Progenitor cell of endocrine pancreas (in vitro differentiated cells): ENCODE measurements at regions not wholly inside any gene's neighbourhood (a gene's known extent, or its start where the extent isn't known, plus 50 kb on each side); places are given as distances from the start of the nearest gene placed in this dataset.

Experiments
- DNase-seq: peaks from one replicate; pipeline ENCODE4 v3.0.0; 2021; ENCODE audit warnings: low spot score; ENCODE audit not compliant: unreplicated experiment
- H3K27ac Mint-ChIP-seq: 2 replicates; pipeline ENCODE4 v1.8.0; 2021; ENCODE audit warnings: mild to moderate bottlenecking, moderate library complexity, mixed read lengths
- H3K27me3 Mint-ChIP-seq: 2 replicates; pipeline ENCODE4 v1.8.0; 2021; ENCODE audit warnings: mixed read lengths
- H3K36me3 Mint-ChIP-seq: 2 replicates; pipeline ENCODE4 v1.8.0; 2022; ENCODE audit warnings: mixed read lengths; ENCODE audit not compliant: insufficient read depth
- H3K4me1 Mint-ChIP-seq: 2 replicates; pipeline ENCODE4 v1.8.0; 2021; ENCODE audit warnings: low read depth, mixed read lengths
- H3K4me3 Mint-ChIP-seq: 2 replicates; pipeline ENCODE4 v1.8.0; 2021; ENCODE audit warnings: low read depth, mild to moderate bottlenecking, moderate library complexity, mixed read lengths
- H3K9me3 Mint-ChIP-seq: 2 replicates; pipeline ENCODE4 v1.8.0; 2021; ENCODE audit warnings: low read depth, mixed read lengths
- TF ChIP-seq, protein P1 (sequence below): fragments of 200-600 bp; sonication (generic); IDR thresholded peaks from one replicate; pipeline ENCODE4 v1.5.0; 2021; ENCODE audit warnings: antibody characterized with exemption, mild to moderate bottlenecking; ENCODE audit not compliant: unreplicated experiment

GRCh38 chr5:2592766-2593165 lies 158.7 kb downstream of the IRX2 start:
- no peak overlapping the region for H3K4me3 Mint-ChIP-seq
- no peaks in the 10 kb centered on the region for H3K36me3 Mint-ChIP-seq
- H3K27ac Mint-ChIP-seq: no peak overlapping the region
- TF ChIP-seq, protein P1, sequence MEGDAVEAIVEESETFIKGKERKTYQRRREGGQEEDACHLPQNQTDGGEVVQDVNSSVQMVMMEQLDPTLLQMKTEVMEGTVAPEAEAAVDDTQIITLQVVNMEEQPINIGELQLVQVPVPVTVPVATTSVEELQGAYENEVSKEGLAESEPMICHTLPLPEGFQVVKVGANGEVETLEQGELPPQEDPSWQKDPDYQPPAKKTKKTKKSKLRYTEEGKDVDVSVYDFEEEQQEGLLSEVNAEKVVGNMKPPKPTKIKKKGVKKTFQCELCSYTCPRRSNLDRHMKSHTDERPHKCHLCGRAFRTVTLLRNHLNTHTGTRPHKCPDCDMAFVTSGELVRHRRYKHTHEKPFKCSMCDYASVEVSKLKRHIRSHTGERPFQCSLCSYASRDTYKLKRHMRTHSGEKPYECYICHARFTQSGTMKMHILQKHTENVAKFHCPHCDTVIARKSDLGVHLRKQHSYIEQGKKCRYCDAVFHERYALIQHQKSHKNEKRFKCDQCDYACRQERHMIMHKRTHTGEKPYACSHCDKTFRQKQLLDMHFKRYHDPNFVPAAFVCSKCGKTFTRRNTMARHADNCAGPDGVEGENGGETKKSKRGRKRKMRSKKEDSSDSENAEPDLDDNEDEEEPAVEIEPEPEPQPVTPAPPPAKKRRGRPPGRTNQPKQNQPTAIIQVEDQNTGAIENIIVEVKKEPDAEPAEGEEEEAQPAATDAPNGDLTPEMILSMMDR: no peak
- peaks cover 34% of the 10 kb centered on the region for H3K27me3 Mint-ChIP-seq
- no peak for DNase-seq
- H3K4me1 Mint-ChIP-seq: no peaks in the 10 kb centered on the region
- H3K9me3 Mint-ChIP-seq: peaks cover 5% of the 10 kb centered on the region

DNA sequence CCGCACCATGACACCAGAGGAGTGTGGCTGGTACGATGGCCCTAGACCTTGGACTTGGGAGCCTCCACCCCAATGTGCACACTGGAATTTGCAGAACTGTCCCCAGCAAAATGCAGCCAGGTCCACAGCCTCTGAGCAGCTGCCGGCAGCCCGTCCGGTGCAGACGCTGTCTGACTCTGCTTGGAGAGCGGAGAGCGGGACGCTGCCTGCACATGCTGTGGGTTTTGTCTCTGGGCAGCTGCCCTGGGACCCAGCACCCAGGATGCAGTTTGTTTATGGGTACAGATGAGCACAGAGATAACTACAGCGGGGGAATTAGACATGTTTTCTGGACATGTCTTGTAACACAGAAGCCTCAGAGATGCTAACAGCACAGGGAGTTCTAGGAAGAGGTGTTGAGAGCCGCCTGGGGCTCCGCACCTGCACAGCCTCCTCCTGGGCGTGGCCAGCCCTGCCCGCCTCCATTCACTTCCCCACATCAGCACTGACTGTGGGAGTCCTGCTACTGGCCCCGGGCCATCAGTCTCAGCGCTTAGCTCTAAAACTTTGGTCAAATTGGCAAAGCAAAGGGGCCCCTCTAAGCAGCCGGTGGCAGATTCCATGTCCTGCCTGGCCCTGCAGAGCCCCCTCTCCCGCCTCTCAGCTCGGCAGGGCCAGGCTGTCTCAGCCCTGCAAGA lies 159.6 kb downstream of the IRX2 start:
- no peak overlapping the region for H3K4me3 Mint-ChIP-seq
- no peaks in the 10 kb centered on the region for H3K36me3 Mint-ChIP-seq
- H3K27ac Mint-ChIP-seq: no peak overlapping the region
- DNase-seq: no peak
- H3K27me3 Mint-ChIP-seq: peaks cover 34% of the 10 kb centered on the region
- no peaks in the 10 kb centered on the region for H3K4me1 Mint-ChIP-seq
- TF ChIP-seq, protein P1: no peak
- H3K9me3 Mint-ChIP-seq: peaks cover 5% of the 10 kb centered on the region

GRCh38 chr5:2588850-2589501 lies 162.5 kb downstream of the IRX2 start:
- no peak overlapping the region for H3K27ac Mint-ChIP-seq
- H3K9me3 Mint-ChIP-seq: no peaks in the 10 kb centered on the region
- DNase-seq: no peak
- no peak overlapping the region for H3K4me3 Mint-ChIP-seq
- H3K4me1 Mint-ChIP-seq: no peaks in the 10 kb centered on the region
- no peaks in the 10 kb centered on the region for H3K36me3 Mint-ChIP-seq
- H3K27me3 Mint-ChIP-seq: peaks cover 34% of the 10 kb centered on the region
- TF ChIP-seq, protein P1: no peak

GRCh38 chr5:2587189-2588031 lies 164.1 kb downstream of the IRX2 start:
- H3K4me1 Mint-ChIP-seq: no peaks in the 10 kb centered on the region
- TF ChIP-seq, protein P1: no peak
- H3K9me3 Mint-ChIP-seq: no peaks in the 10 kb centered on the region
- no peaks in the 10 kb centered on the region for H3K36me3 Mint-ChIP-seq
- H3K27ac Mint-ChIP-seq: no peak overlapping the region
- H3K27me3 Mint-ChIP-seq: peaks cover 34% of the 10 kb centered on the region
- no peak overlapping the region for H3K4me3 Mint-ChIP-seq
- DNase-seq: no peak

DNA sequence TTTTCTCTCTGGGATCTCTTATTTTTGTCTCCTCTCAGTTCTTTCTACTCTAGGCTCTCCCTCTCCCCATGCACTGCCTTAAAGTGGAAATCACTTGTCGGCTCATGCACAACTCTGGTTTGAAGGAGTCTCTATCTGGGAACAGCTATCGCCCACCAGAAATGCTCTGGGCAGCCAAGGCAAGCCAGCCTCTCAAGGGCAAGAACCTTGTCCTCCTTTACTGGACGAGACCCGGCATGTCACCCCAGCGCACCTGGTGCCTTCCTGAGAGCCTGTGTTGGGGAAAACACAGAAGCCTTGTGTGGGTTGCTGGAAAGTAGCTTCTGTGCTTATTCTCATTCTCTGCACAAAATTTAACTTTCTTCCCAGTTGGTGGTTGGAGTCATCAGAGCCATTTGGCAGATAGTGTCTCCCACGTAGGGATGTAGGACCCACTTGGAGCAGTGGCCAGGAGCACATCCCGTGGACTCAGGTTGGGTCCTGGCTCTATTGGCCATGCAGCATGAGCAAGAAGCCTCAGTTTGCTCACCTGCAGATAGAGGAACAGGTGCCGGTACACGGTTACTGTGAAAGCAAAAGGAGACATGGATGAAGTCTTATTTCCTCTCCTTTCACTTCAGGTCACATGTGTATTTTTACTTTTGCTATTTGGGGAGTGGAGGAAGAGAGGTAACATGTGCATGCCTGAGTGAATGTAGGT lies 165.3 kb downstream of the IRX2 start:
- DNase-seq: no peak
- no peak overlapping the region for H3K27ac Mint-ChIP-seq
- no peak overlapping the region for H3K4me3 Mint-ChIP-seq
- no peaks in the 10 kb centered on the region for H3K36me3 Mint-ChIP-seq
- no peaks in the 10 kb centered on the region for H3K4me1 Mint-ChIP-seq
- peaks cover 36% of the 10 kb centered on the region for H3K27me3 Mint-ChIP-seq
- H3K9me3 Mint-ChIP-seq: no peaks in the 10 kb centered on the region
- TF ChIP-seq, protein P1: no peak
